Stimulated activated effector memory CD8-positive, alpha-beta T cell treated with anti-CD3 and anti-CD28 coated beads, Interleukin-12 subunit alpha, Interleukin-12 subunit beta, amount 100 ng/mL, for 72 hours (primary cell): ENCODE measurements at regions not wholly inside any gene's neighbourhood (a gene's known extent, or its start where the extent isn't known, plus 50 kb on each side); places are given as distances from the start of the nearest gene placed in this dataset.

Experiments used
- ATAC-seq: fragments of 150-1000 bp; cut with Tn5 transposase; 2 replicates; pipeline ENCODE4 v1.10.0; 2021
- DNase-seq, 2 donors: peaks; one replicate each; pipeline ENCODE4 v3.0.0; 2021 to 2022; ENCODE audit warnings: low spot score in 2 of 2
- H3K27ac Mint-ChIP-seq: one replicate; pipeline ENCODE4 v1.8.0; 2022; ENCODE audit warnings: mild to moderate bottlenecking, mixed read lengths
- H3K36me3 Mint-ChIP-seq: one replicate; pipeline ENCODE4 v1.8.0; 2022; ENCODE audit warnings: mild to moderate bottlenecking, mixed read lengths
- H3K4me1 Mint-ChIP-seq: one replicate; pipeline ENCODE4 v1.8.0; 2022; ENCODE audit warnings: mixed read lengths
- H3K4me3 Mint-ChIP-seq: one replicate; pipeline ENCODE4 v1.8.0; 2022; ENCODE audit warnings: mild to moderate bottlenecking, mixed read lengths
- H3K9me3 Mint-ChIP-seq: one replicate; pipeline ENCODE4 v1.8.0; 2022; ENCODE audit warnings: mixed read lengths

GRCh38 chr2:67923696-67924095 lies 139.1 kb downstream of the C1D start:
- H3K4me3 Mint-ChIP-seq: no peak overlapping the region
- ATAC-seq (no peak), DNase-seq (no peak)
- H3K9me3 Mint-ChIP-seq: no peaks in the 10 kb centered on the region
- H3K4me1 Mint-ChIP-seq: no peaks in the 10 kb centered on the region
- no peak overlapping the region for H3K27ac Mint-ChIP-seq
- H3K36me3 Mint-ChIP-seq: no peaks in the 10 kb centered on the region

DNA sequence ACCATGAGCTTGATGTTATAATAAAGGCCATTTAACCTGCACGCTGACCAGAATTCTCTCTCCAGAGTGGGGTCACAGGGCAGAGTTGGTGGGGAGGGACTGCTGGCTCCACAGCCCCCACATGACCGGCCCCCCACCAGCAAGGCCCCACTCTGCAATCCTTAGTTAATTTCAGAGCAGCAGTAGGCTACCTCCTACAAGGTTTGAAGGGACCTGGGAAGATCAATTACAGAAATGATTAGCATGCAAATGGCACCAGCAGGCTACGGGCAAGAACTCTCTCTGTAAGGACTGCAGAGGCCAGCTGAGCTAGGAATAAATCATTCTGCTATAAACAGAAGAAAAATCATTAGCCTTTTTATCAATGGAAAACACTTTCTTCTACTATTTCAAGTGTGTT lies 135.3 kb downstream of the C1D start:
- Mint-ChIP-seq H3K27ac (no peak overlapping the region), H3K9me3 (no peaks in the 10 kb centered on the region), H3K36me3 (no peaks in the 10 kb centered on the region), H3K4me1 (no peaks in the 10 kb centered on the region), H3K4me3 (no peak overlapping the region)
- no peak for DNase-seq
- no peak for ATAC-seq

- H3K27ac Mint-ChIP-seq: no peak overlapping the region
- no peaks in the 10 kb centered on the region for H3K36me3 Mint-ChIP-seq
- H3K4me3 Mint-ChIP-seq: no peak overlapping the region
- no peaks in the 10 kb centered on the region for H3K4me1 Mint-ChIP-seq
- ATAC-seq (no peak), DNase-seq (no peak)
- no peaks in the 10 kb centered on the region for H3K9me3 Mint-ChIP-seq
Observed at GRCh38 chr2:67930156-67930555, 132.6 kb downstream of the C1D start.

- Mint-ChIP-seq H3K36me3 (no peaks in the 10 kb centered on the region), H3K4me1 (no peaks in the 10 kb centered on the region), H3K4me3 (no peak overlapping the region), H3K9me3 (no peaks in the 10 kb centered on the region), H3K27ac (no peak overlapping the region)
- ATAC-seq (no peak), DNase-seq (no peak)
Observed at GRCh38 chr2:67936969-67937368, 125.8 kb downstream of the C1D start.

DNA sequence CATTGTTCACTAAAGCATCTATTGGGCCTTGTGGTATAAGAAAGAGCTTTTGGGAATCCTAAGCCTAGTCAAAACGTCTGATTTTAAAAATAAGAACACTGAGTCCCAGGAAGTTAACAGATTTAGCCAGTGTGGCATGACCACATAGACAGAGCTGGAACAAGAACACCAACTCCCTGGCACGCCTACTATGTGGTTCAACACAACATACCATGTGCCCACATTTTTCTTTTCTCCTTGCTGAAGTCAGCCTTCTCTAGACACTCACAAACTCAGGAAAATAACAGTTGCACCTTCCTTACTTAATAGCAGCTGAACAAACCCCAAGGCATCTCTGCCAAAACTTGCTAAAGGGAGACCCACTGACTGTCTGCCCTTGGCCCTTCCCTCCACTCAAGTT lies 124.8 kb downstream of the C1D start:
- DNase-seq: no peak
- H3K9me3 Mint-ChIP-seq: peaks cover 6% of the 10 kb centered on the region
- no peaks in the 10 kb centered on the region for H3K36me3 Mint-ChIP-seq
- no peak overlapping the region for H3K27ac Mint-ChIP-seq
- no peaks in the 10 kb centered on the region for H3K4me1 Mint-ChIP-seq
- ATAC-seq: no peak
- H3K4me3 Mint-ChIP-seq: no peak overlapping the region

DNA sequence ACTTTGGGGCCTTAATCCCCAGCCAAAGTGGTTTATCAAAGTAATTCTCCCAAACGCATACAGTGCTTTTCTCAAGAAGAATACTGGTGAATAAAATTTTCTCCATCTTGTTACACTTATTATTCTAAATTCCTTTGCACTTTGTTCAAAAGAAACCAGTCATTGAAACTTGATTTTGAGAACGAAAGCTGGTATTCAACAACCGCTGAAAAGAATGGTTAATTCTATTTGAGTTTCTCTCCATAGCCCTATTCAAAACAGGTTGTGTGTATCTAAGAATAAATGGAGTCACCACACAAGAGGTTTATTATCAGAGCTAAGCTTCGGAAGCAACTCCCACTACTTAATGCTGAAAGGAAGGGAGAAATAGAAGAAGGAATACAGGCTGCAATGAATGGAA lies 117.7 kb downstream of the C1D start:
- H3K4me3 Mint-ChIP-seq: no peak overlapping the region
- no peaks in the 10 kb centered on the region for H3K4me1 Mint-ChIP-seq
- DNase-seq (no peak), ATAC-seq (no peak)
- peaks cover 6% of the 10 kb centered on the region for H3K9me3 Mint-ChIP-seq
- no peak overlapping the region for H3K27ac Mint-ChIP-seq
- no peaks in the 10 kb centered on the region for H3K36me3 Mint-ChIP-seq

DNA sequence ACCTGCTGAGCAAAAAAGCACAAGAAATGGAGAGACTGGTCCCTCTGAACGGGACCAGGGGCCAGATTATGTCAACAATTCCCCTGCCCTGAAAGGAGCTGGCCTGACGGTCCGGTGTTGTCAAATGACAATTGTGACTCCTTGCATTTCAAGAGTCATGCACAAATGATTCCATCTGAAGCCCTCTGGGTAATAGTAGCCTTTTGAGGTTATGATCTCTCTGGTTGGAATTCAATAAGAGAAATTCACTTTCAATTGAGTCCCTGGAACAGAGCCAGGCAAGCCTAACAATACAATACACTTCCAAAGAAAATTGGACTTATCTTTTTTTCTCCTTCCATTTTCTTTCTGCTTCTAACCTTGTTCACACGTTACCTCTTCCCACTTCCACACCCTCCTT lies 116.9 kb downstream of the C1D start:
- peaks cover 5% of the 10 kb centered on the region for H3K4me1 Mint-ChIP-seq
- H3K9me3 Mint-ChIP-seq: peaks cover 6% of the 10 kb centered on the region
- no peaks in the 10 kb centered on the region for H3K36me3 Mint-ChIP-seq
- no peak overlapping the region for H3K4me3 Mint-ChIP-seq
- no peak for DNase-seq
- no peak overlapping the region for H3K27ac Mint-ChIP-seq
- no peak for ATAC-seq

DNA sequence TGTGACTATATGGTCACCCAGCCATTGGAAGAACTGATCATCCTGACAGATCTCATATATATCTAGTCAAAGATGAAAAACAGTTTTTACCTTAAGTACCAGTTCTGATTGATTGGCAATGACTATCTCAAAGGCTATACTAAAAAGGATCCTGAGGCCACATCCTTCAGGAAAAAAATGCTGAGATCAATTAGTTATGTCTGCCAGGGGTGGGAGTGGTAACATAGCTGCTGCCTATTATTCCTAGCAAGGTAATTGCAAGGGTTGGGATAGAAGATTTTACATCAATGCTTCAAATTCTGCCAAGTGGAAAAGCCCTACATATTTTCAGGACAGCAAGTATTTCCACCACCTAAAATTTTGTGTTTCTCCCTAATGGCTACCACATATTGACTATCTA lies 114.7 kb downstream of the C1D start:
- Mint-ChIP-seq H3K9me3 (no peaks in the 10 kb centered on the region), H3K36me3 (no peaks in the 10 kb centered on the region), H3K27ac (no peak overlapping the region), H3K4me1 (peaks cover 13% of the 10 kb centered on the region), H3K4me3 (no peak overlapping the region)
- ATAC-seq (no peak), DNase-seq (no peak)

DNA sequence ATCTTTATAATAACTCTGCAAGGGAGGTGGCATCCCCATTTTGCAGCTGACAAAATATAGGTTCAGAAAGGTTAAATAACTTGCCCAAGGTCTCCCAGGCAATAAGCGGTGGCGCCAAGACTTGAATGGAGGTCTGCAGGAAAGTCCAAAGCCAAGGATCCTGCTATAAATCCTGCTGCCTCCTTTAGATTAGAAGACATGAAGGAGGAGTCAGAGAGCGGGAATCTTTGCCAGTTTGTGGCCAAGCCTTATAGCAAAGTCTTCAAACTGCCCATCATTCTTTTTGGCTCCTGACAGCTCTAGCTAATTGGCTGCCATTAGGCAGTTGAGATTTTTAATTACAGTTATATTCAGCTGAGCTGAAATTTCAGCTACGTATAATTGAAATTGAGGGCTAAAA lies 114.3 kb downstream of the C1D start:
- Mint-ChIP-seq H3K4me3 (no peak overlapping the region), H3K9me3 (no peaks in the 10 kb centered on the region), H3K4me1 (peaks cover 13% of the 10 kb centered on the region), H3K36me3 (no peaks in the 10 kb centered on the region), H3K27ac (no peak overlapping the region)
- DNase-seq (no peak), ATAC-seq (no peak)

DNA sequence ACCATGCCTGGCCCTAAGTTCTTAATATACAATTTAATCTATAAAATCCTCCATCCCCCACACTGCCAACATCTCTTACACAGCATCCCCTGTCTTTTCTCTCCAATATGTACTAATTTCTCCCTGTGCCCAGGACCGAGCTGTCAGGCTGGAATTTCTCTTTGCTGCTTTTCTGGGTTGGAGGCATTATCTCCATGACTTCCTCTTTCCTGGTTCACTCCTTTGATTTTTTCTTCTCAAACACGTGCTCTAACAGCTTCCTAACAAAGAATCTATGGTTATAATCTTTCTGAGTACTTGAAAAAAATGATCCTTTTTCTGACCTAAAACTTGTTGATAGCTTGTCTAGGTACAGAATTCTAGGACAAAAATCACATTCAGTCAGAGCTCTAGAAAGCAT lies 112.8 kb downstream of the C1D start:
- Mint-ChIP-seq H3K4me3 (no peak overlapping the region), H3K27ac (no peak overlapping the region), H3K36me3 (no peaks in the 10 kb centered on the region), H3K9me3 (no peaks in the 10 kb centered on the region), H3K4me1 (peaks cover 13% of the 10 kb centered on the region)
- ATAC-seq: no peak
- no peak for DNase-seq

GRCh38 chr2:67950919-67951318 lies 111.9 kb downstream of the C1D start:
- no peak for ATAC-seq
- Mint-ChIP-seq H3K9me3 (no peaks in the 10 kb centered on the region), H3K4me1 (peaks cover 13% of the 10 kb centered on the region)

DNA sequence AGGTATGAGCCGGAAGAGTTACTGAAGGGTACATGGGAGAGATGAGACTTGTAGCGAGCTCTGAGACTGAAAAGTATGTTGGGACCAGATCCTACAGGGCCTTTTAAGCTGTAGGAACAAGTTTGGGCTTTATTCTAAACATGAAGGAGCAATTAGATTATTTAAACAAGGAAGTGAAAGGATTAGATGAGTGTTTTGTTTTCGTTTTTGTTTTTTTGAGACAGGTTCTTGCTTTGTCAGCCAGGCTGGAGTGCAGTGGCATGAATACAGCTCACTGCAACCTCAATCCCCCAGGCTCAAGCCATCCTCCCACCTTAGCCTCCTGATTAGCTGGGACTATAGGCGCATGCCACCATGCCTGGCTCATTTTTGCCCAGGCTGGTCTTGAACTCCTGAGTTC lies 110.7 kb downstream of the C1D start:
- no peak overlapping the region for H3K4me3 Mint-ChIP-seq
- no peak for ATAC-seq
- H3K36me3 Mint-ChIP-seq: no peaks in the 10 kb centered on the region
- peaks cover 13% of the 10 kb centered on the region for H3K4me1 Mint-ChIP-seq
- no peak overlapping the region for H3K27ac Mint-ChIP-seq
- no peak for DNase-seq
- no peaks in the 10 kb centered on the region for H3K9me3 Mint-ChIP-seq

More at GRCh38 chr2:67950919-67951318, 111.9 kb downstream of the C1D start:
- Mint-ChIP-seq H3K4me3 (no peak overlapping the region), H3K36me3 (no peaks in the 10 kb centered on the region), H3K27ac (no peak overlapping the region)
- DNase-seq: no peak

GRCh38 chr2:67954093-67954748 lies 108.6 kb downstream of the C1D start:
- H3K27ac Mint-ChIP-seq: no peak overlapping the region
- H3K4me1 Mint-ChIP-seq: peaks cover 13% of the 10 kb centered on the region
- H3K36me3 Mint-ChIP-seq: no peaks in the 10 kb centered on the region
- no peaks in the 10 kb centered on the region for H3K9me3 Mint-ChIP-seq
- ATAC-seq (peak; percentile 28), DNase-seq (no peak)
- H3K4me3 Mint-ChIP-seq: no peak overlapping the region

- no peak for ATAC-seq
- no peak for DNase-seq
Observed at GRCh38 chr2:67955748-67956603, 106.8 kb downstream of the C1D start.

GRCh38 chr2:67965246-67965645 lies 97.6 kb downstream of the C1D start:
- Mint-ChIP-seq H3K4me1 (no peaks in the 10 kb centered on the region), H3K27ac (no peak overlapping the region), H3K36me3 (no peaks in the 10 kb centered on the region), H3K9me3 (no peaks in the 10 kb centered on the region), H3K4me3 (no peak overlapping the region)
- DNase-seq (no peak), ATAC-seq (no peak)

More at GRCh38 chr2:67955748-67956603, 106.8 kb downstream of the C1D start:
- Mint-ChIP-seq H3K36me3 (no peaks in the 10 kb centered on the region), H3K4me3 (no peak overlapping the region), H3K27ac (no peak overlapping the region), H3K9me3 (no peaks in the 10 kb centered on the region), H3K4me1 (peaks cover 8% of the 10 kb centered on the region)

- ATAC-seq (no peak), DNase-seq (no peak)
- H3K36me3 Mint-ChIP-seq: no peaks in the 10 kb centered on the region
- no peak overlapping the region for H3K4me3 Mint-ChIP-seq
- no peaks in the 10 kb centered on the region for H3K4me1 Mint-ChIP-seq
- H3K27ac Mint-ChIP-seq: no peak overlapping the region
- no peaks in the 10 kb centered on the region for H3K9me3 Mint-ChIP-seq
Observed at GRCh38 chr2:67970071-67970470, 92.7 kb downstream of the C1D start.
